Caco-2 (cell line): ENCODE measurements at regions not wholly inside any gene's neighbourhood (a gene's known extent, or its start where the extent isn't known, plus 50 kb on each side); places are given as distances from the start of the nearest gene placed in this dataset.

Experiments
- BruUV-seq: library from RNA; stranded (reverse); fragments of 400-500 nt; replicated peaks from 2 replicates; lab custom pipeline; 2021; lab: Mats Ljungman, UMichigan
- CTCF ChIA-PET: fragments of 300-600 bp; sonication (Branson Sonifier 250); formaldehyde crosslinking; loops from one replicate; lab custom pipeline; 2022; ENCODE audit warnings: antibody characterized with exemption; lab: Charles Lee
- POLR2A ChIA-PET: fragments of 300-600 bp; sonication (Branson Sonifier 250); formaldehyde crosslinking; loops from one replicate; lab custom pipeline; 2022; ENCODE audit warnings: antibody characterized with exemption; lab: Charles Lee
- DNase-seq, 2 experiments: peaks; one replicate each; pipeline versions ENCODE4 v3.0.0 to v3.0.0-alpha.2; 2020 to 2022
- H3K27me3 ChIP-seq: replicated peaks from 2 replicates; pipeline ENCODE4 v1.6.0; 2011; ENCODE audit warnings: low read length; ENCODE audit not compliant: control insufficient read depth, insufficient read depth
- H3K36me3 ChIP-seq: 2 replicates; pipeline ENCODE4 v1.5.1; 2011; ENCODE audit warnings: low read length; ENCODE audit not compliant: control insufficient read depth, insufficient read depth
- H3K4me1 ChIP-seq: fragments of 250-450 bp; sonication (Bioruptor Pico); 2 replicates; pipeline ENCODE4 v1.5.1; 2020; ENCODE audit warnings: mild to moderate bottlenecking
- H3K4me3 ChIP-seq: 2 replicates; pipeline ENCODE4 v1.5.1; 2011; ENCODE audit warnings: low read depth, mild to moderate bottlenecking, control low read depth, low read length
- H3K9me3 ChIP-seq: fragments of 250-450 bp; sonication (Bioruptor Pico); 2 replicates; pipeline ENCODE4 v1.5.1; 2020; ENCODE audit warnings: mild to moderate bottlenecking, moderate library complexity
- H3K27ac Mint-ChIP-seq: one replicate; pipeline ENCODE4 v1.8.0; 2022; ENCODE audit warnings: mixed read lengths; ENCODE audit not compliant: unreplicated experiment
- H3K27me3 Mint-ChIP-seq: one replicate; pipeline ENCODE4 v1.8.0; 2022; ENCODE audit warnings: mixed read lengths; ENCODE audit not compliant: insufficient read depth, unreplicated experiment
- H3K36me3 Mint-ChIP-seq: one replicate; pipeline ENCODE4 v1.8.0; 2022; ENCODE audit warnings: mild to moderate bottlenecking, mixed read lengths; ENCODE audit not compliant: insufficient read depth, unreplicated experiment
- H3K4me1 Mint-ChIP-seq: one replicate; pipeline ENCODE4 v1.8.0; 2022; ENCODE audit warnings: low read depth, mixed read lengths; ENCODE audit not compliant: unreplicated experiment
- H3K4me3 Mint-ChIP-seq: one replicate; pipeline ENCODE4 v1.8.0; 2022; ENCODE audit warnings: mild to moderate bottlenecking, moderate library complexity, mixed read lengths; ENCODE audit not compliant: unreplicated experiment
- H3K9me3 Mint-ChIP-seq: one replicate; pipeline ENCODE4 v1.8.0; 2022; ENCODE audit warnings: mixed read lengths; ENCODE audit not compliant: unreplicated experiment
- CTCF ChIP-seq, 2 experiments: fragments of 200-600 bp in 1 of 2; IDR thresholded peaks; 1 replicate in 1 of 2; 2 replicates in 1 of 2; pipeline versions ENCODE4 v1.5.1 to v1.8.0; 2011 to 2022; ENCODE audit warnings: antibody characterized with exemption in 1 of 2, control low read depth in 1 of 2, inconsistent platforms in 1 of 2, low read depth in 1 of 2, low read length in 1 of 2, mild to moderate bottlenecking in 1 of 2, moderate library complexity in 1 of 2; ENCODE audit not compliant: insufficient read depth in 1 of 2, severe bottlenecking in 1 of 2, unreplicated experiment in 1 of 2
- intact Hi-C: fragments of 100-400 bp; cut with micrococcal nuclease; formaldehyde crosslinking; loops from one replicate; pipeline ENCODE4 v1.10.0; 2022; ENCODE audit not compliant: unreplicated experiment

GRCh38 chr3:28139288-28139687, 102.1 kb upstream of the CMC1 start:
- Histone ChIP-seq H3K9me3 (no peaks in the 10 kb centered on the region), H3K36me3 (no peaks in the 10 kb centered on the region), H3K27me3 (no peaks in the 10 kb centered on the region), H3K4me3 (no peak overlapping the region), H3K4me1 (peaks cover 15% of the 10 kb centered on the region)
- H3K27me3 Mint-ChIP-seq, result no peaks in the 10 kb centered on the region
- CTCF ChIA-PET, result no interaction called here
- peaks cover 24% of the 10 kb centered on the region for H3K4me1 Mint-ChIP-seq
- no peak for DNase-seq
- no peak overlapping the region for H3K27ac Mint-ChIP-seq
- peaks cover 5% of the 10 kb centered on the region for H3K36me3 Mint-ChIP-seq
- no TSS peak for BruUV-seq
- TF ChIP-seq CTCF (IDR thresholded peaks at IDR 0.05; ENCODE audit: insufficient read depth in 1 of 2, low read depth in 1 of 2, low read length in 1 of 2, severe bottlenecking in 1 of 2, unreplicated experiment in 1 of 2), result no peak
- intact Hi-C loops, result loop anchor here (10.0 kb wide), 1 partner anchor 424 kb away; no protein-coding TSS in a partner anchor
- no peak overlapping the region for H3K4me3 Mint-ChIP-seq
- no peaks in the 10 kb centered on the region for H3K9me3 Mint-ChIP-seq
- POLR2A ChIA-PET, result no interaction called here

- ChIA-PET CTCF (no interaction called here), POLR2A (no interaction called here)
- no peak overlapping the region for H3K4me3 ChIP-seq
- no peaks in the 10 kb centered on the region for H3K27me3 ChIP-seq
- no peaks in the 10 kb centered on the region for H3K36me3 ChIP-seq
- no TSS peak for BruUV-seq
- H3K4me1 ChIP-seq, result peaks cover 7% of the 10 kb centered on the region
- H3K36me3 Mint-ChIP-seq, result peaks cover 5% of the 10 kb centered on the region
- intact Hi-C loops, result loop anchor here (10.0 kb wide), 1 partner anchor 425 kb away; no protein-coding TSS in a partner anchor
- H3K9me3 ChIP-seq, result no peaks in the 10 kb centered on the region
- H3K4me1 Mint-ChIP-seq, result peaks cover 20% of the 10 kb centered on the region
- no peak overlapping the region for H3K27ac Mint-ChIP-seq
- no peaks in the 10 kb centered on the region for H3K9me3 Mint-ChIP-seq
- DNase-seq, result no peak
- no peaks in the 10 kb centered on the region for H3K27me3 Mint-ChIP-seq
- TF ChIP-seq CTCF (IDR thresholded peaks at IDR 0.05; ENCODE audit: insufficient read depth in 1 of 2, low read depth in 1 of 2, low read length in 1 of 2, severe bottlenecking in 1 of 2, unreplicated experiment in 1 of 2), result no peak
- H3K4me3 Mint-ChIP-seq, result no peak overlapping the region
These were observed 101.3 kb upstream of the CMC1 start for GRCh38 chr3:28139967-28140634.

GRCh38 chr3:28140664-28141063, 100.8 kb upstream of the CMC1 start:
- CTCF ChIA-PET, result no interaction called here
- H3K4me3 Mint-ChIP-seq, result no peak overlapping the region
- peaks cover 17% of the 10 kb centered on the region for H3K4me1 Mint-ChIP-seq
- H3K4me1 ChIP-seq, result peaks cover 2% of the 10 kb centered on the region
- peaks cover 5% of the 10 kb centered on the region for H3K36me3 Mint-ChIP-seq
- H3K9me3 Mint-ChIP-seq, result no peaks in the 10 kb centered on the region
- POLR2A ChIA-PET, result no interaction called here
- H3K27ac Mint-ChIP-seq, result no peak overlapping the region
- TF ChIP-seq CTCF (IDR thresholded peaks at IDR 0.05; ENCODE audit: insufficient read depth in 1 of 2, low read depth in 1 of 2, low read length in 1 of 2, severe bottlenecking in 1 of 2, unreplicated experiment in 1 of 2), result no peak
- DNase-seq, result no peak
- no TSS peak for BruUV-seq
- H3K27me3 Mint-ChIP-seq, result no peaks in the 10 kb centered on the region
- H3K4me3 ChIP-seq, result no peak overlapping the region
- no peaks in the 10 kb centered on the region for H3K36me3 ChIP-seq
- H3K27me3 ChIP-seq, result no peaks in the 10 kb centered on the region
- intact Hi-C loops, result no loop called here
- no peaks in the 10 kb centered on the region for H3K9me3 ChIP-seq
